Stimulated activated naive CD4-positive, alpha-beta T cell (primary cell): ENCODE measurements at regions not wholly inside any gene's neighbourhood (a gene's known extent, or its start where the extent isn't known, plus 50 kb on each side); places are given as distances from the start of the nearest gene placed in this dataset.

Source experiments
- DNase-seq, 6 experiments: peaks; one replicate each; lab custom pipeline; 2025; lab: John Stamatoyannopoulos, UW

- no peak for DNase-seq
Observed at GRCh38 chr5:133686566-133686965, 74.2 kb upstream of the FSTL4 start.

- DNase-seq: no peak
Observed at GRCh38 chr5:133685402-133686018, 73.2 kb upstream of the FSTL4 start.

- no peak for DNase-seq
Observed at GRCh38 chr5:133683646-133684596, 71.6 kb upstream of the FSTL4 start.

GRCh38 chr5:133682451-133682850, 70.1 kb upstream of the FSTL4 start:
- DNase-seq: no peak

GRCh38 chr5:133681896-133682295, 69.6 kb upstream of the FSTL4 start:
- no peak for DNase-seq

GRCh38 chr5:133680830-133681565, 68.7 kb upstream of the FSTL4 start:
- no peak for DNase-seq

GRCh38 chr5:133679534-133679933, 67.2 kb upstream of the FSTL4 start:
- no peak for DNase-seq

- DNase-seq: no peak
Observed at GRCh38 chr5:133675376-133676154, 63.2 kb upstream of the FSTL4 start.

GRCh38 chr5:133670336-133670735, 58.0 kb upstream of the FSTL4 start:
- DNase-seq: no peak

- no peak for DNase-seq
Observed at GRCh38 chr5:133669472-133669871, 57.1 kb upstream of the FSTL4 start.

- no peak for DNase-seq
Observed at GRCh38 chr5:133668458-133668857, 56.1 kb upstream of the FSTL4 start.

- no peak for DNase-seq
Observed at GRCh38 chr5:133667217-133667616, 54.9 kb upstream of the FSTL4 start.

- DNase-seq: no peak
Observed at GRCh38 chr5:133665571-133665970, 53.2 kb upstream of the FSTL4 start.

GRCh38 chr5:133664422-133664821, 52.1 kb upstream of the FSTL4 start:
- no peak for DNase-seq

- DNase-seq: no peak
Observed at GRCh38 chr5:133663397-133664054, 51.2 kb upstream of the FSTL4 start.

GRCh38 chr5:133662578-133662977, 50.2 kb upstream of the FSTL4 start:
- DNase-seq: no peak
